HG03558 (cell line): ENCODE measurements at regions not wholly inside any gene's neighbourhood (a gene's known extent, or its start where the extent isn't known, plus 50 kb on each side); places are given as distances from the start of the nearest gene placed in this dataset.
"Not testable (repeated sequence)": the region's sequence is repeated elsewhere in the genome, so short reads cannot be mapped to it uniquely, and the experiment has no call there.

Experiments used
- ATAC-seq: cut with Tn5 transposase; IDR thresholded peaks from one replicate; pipeline ENCODE4 v1.9.1; 2021; ENCODE audit warnings: moderate number of reproducible peaks; ENCODE audit not compliant: unreplicated experiment; ENCODE audit errors: extremely low read depth

- ATAC-seq = no peak
Observed at GRCh38 chr3:105232553-105232952, 134.2 kb upstream of the ALCAM start.

GRCh38 chr3:105233010-105233409 is 133.7 kb upstream of the ALCAM start:
- no peak for ATAC-seq

- no peak for ATAC-seq
Observed at GRCh38 chr3:105235221-105235620, 131.5 kb upstream of the ALCAM start.

- ATAC-seq = no peak
Observed at GRCh38 chr3:105235785-105236184, 130.9 kb upstream of the ALCAM start.

GRCh38 chr3:105238367-105238766 is 128.3 kb upstream of the ALCAM start:
- ATAC-seq = no peak

- no peak for ATAC-seq
Observed at GRCh38 chr3:105243076-105243475, 123.6 kb upstream of the ALCAM start.

GRCh38 chr3:105246536-105246935 is 120.2 kb upstream of the ALCAM start:
- no peak for ATAC-seq

- no peak for ATAC-seq
Observed at GRCh38 chr3:105253225-105253624, 113.5 kb upstream of the ALCAM start.

GRCh38 chr3:105254154-105254553 is 112.6 kb upstream of the ALCAM start:
- ATAC-seq = no peak

- ATAC-seq = no peak
Observed at GRCh38 chr3:105255350-105255749, 111.4 kb upstream of the ALCAM start.

- no peak for ATAC-seq
Observed at GRCh38 chr3:105259496-105259895, 107.2 kb upstream of the ALCAM start.

GRCh38 chr3:105260385-105260784 is 106.3 kb upstream of the ALCAM start:
- ATAC-seq = no peak

- ATAC-seq = no peak
Observed at GRCh38 chr3:105274536-105274935, 92.2 kb upstream of the ALCAM start.

GRCh38 chr3:105274958-105275357 is 91.8 kb upstream of the ALCAM start:
- no peak for ATAC-seq

GRCh38 chr3:105277656-105278055 is 89.1 kb upstream of the ALCAM start:
- no peak for ATAC-seq

- ATAC-seq = no peak
Observed at GRCh38 chr3:105278688-105279087, 88.0 kb upstream of the ALCAM start.

GRCh38 chr3:105281989-105282388 is 84.7 kb upstream of the ALCAM start:
- ATAC-seq = no peak

- no peak for ATAC-seq
Observed at GRCh38 chr3:105284876-105285275, 81.8 kb upstream of the ALCAM start.

GRCh38 chr3:105285653-105286241 is 81.0 kb upstream of the ALCAM start:
- no peak for ATAC-seq

GRCh38 chr3:105293441-105293840 is 73.3 kb upstream of the ALCAM start:
- ATAC-seq = no peak

- ATAC-seq = not testable (repeated sequence)
Observed at GRCh38 chr3:105296182-105296822, 70.4 kb upstream of the ALCAM start.

- no peak for ATAC-seq
Observed at GRCh38 chr3:105304487-105304886, 62.2 kb upstream of the ALCAM start.
